Renal cortical epithelial cell (primary cell): ENCODE measurements at regions not wholly inside any gene's neighbourhood (a gene's known extent, or its start where the extent isn't known, plus 50 kb on each side); places are given as distances from the start of the nearest gene placed in this dataset.
"Not testable (repeated sequence)": the region's sequence is repeated elsewhere in the genome, so short reads cannot be mapped to it uniquely, and the experiment has no call there.

Experiments
- DNase-seq: peaks from one replicate; pipeline ENCODE4 v3.0.0-alpha.2; 2011; ENCODE audit warnings: low read depth

- no peak for DNase-seq
These were observed 53.1 kb upstream of the STK39 start for GRCh38 chr2:168300460-168300859.

DNA sequence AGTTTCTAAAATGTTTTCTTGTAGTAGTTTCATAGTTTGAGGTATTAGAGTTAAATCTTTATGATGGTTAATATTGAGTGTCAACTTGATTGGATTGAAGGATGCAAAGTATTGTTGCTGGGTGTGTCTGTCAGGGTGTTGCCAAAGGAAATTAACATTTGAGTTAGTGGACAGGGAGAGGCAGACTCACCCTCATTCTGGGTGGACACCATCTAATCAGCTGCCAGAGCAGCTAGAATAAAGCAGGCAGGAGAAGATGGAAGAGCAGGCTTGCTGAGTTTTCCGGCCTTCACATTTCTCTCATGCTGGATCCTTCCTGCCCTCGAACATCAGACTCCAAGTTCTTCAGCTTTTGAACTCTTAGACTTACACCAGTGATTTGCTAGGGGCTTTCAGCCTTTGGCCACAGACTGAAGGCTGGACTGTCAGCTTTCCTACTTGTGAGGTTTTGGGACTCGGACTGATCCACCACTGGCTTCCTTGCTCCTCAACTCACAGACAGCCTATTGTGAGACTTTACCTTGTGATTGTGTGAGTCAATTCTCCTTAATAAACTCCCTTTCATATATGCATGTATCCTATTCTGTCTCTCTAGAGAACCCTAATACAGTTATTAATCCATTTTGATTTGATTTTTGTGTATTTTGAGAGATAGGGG, 56.8 kb upstream of the STK39 start:
- no peak for DNase-seq

DNA sequence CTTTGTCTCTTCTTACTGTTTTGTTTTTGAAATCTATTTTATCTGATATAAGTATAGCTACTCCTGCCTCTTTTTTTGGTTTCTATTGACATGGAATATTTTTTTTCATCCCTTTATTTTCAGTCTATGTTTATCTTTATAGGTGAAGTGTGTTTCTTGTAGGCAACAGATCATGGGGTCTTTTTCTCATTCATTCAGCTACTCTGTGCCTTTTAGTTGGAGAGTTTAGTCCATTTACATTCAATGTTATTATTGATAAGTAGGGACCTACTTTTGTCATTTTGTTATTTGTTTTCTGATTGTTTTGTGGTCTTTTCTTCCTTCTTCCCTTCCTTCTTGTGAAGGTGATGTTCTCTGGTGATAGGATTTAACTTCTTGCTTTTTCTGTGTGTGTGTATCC, 60.0 kb upstream of the STK39 start:
- DNase-seq, result no peak

DNA sequence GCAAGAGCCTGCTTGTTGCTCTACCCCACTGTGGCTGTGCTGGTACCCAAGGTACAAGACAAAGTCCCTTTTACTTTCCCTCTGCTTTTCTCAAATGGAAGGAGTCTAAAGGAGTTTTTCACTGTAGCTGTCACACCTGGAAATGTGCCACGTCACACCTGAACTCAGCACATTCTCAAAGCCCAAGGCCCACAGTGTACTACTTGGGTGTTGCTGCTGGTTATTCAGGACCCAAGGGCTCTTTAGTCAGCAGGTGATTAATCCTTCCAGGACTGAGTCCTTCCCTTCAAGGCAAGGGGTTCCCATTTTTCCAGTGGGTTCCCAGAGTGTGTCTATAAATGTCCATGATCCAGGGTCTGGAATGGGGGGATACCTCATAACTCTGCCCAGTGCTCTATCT, 63.2 kb upstream of the STK39 start:
- no peak for DNase-seq

GRCh38 chr2:168311261-168311910, 64.0 kb upstream of the STK39 start:
- DNase-seq, result no peak

GRCh38 chr2:168312036-168312822, 64.8 kb upstream of the STK39 start:
- no peak for DNase-seq

DNA sequence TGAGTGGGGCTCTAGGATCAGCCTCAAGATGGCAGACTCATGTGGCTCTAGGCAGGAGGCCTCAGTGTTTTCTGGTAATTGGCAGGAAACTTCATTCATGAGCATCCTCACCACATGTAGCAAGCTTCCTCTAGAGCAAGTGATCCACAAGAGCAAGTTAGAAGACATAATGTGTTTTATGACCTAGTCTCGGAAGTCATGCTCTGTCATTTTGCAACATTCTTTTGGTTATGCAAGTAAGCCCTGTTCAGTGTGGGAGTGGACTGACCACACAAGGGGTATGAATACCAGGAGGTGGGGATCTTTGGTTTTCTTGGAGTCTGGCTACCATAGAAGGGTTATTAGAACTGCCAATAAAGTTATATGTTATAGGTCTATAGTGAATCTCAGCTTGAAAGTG, 66.8 kb upstream of the STK39 start:
- DNase-seq, result no peak

DNA sequence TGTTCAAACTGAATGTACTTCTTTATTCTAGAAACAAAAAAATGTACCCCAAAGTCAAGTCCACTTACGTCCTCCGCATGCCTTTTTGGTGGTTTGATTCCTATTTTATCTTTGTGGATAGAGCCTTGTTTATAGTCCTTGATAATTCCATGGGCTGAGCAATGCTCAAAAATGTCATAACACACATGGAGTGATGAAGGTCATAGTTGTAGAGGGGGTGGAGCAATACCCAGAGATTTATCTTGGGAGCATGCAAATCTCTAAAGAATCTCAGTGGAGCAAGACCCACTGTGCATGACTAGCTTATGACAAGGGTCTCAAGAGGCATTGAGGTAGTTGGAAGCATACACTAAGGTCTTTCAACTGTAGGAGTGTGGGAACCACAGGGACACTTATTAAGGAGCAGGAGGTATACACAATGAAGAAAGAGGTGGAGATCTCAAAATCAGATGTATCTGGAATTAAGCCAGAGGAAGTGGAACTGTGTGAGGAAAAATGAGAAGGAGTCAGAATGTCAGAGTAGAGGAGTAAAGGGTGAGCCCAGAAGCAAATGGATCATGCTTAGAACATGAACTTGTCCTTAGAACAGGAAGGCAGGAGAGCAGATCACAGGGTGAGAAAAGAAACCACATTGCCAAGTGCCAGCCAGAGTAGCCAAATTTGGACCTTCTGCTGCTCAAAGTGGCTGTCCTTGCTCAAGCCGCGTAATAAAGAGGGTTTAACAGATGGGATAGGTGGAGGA, 68.1 kb upstream of the STK39 start:
- no peak for DNase-seq

- no peak for DNase-seq
These were observed 68.7 kb upstream of the STK39 start for GRCh38 chr2:168316073-168316440.

GRCh38 chr2:168317282-168317681, 69.9 kb upstream of the STK39 start:
- DNase-seq, result no peak

GRCh38 chr2:168320267-168320666, 72.9 kb upstream of the STK39 start:
- peak; percentile 61 for DNase-seq

GRCh38 chr2:168322325-168323007, 75.1 kb upstream of the STK39 start:
- no peak for DNase-seq

GRCh38 chr2:168323529-168324021, 76.2 kb upstream of the STK39 start:
- peak; percentile 13 for DNase-seq

GRCh38 chr2:168326572-168326971, 79.2 kb upstream of the STK39 start:
- no peak for DNase-seq

GRCh38 chr2:168327328-168327727, 79.9 kb upstream of the STK39 start:
- no peak for DNase-seq

DNA sequence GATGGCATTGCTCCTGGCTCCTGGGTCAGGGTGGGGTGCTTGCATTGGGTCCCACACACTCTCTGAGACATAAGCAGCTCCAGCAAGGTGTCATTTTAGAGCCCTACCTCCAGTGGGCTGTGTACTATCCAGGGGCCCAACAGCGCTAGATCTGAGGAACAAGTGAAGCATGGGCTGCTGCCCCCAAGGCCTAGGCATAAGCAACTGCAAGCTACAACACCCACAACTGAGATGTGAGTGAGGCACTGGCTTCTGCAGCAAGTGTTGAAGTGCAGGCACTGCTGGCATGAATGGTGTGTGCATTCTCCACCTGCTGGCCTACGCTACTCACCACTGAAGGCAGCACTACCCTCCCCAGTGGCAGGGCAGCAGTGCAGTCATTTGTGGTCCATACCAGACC, 81.0 kb upstream of the STK39 start:
- DNase-seq, result no peak

DNA sequence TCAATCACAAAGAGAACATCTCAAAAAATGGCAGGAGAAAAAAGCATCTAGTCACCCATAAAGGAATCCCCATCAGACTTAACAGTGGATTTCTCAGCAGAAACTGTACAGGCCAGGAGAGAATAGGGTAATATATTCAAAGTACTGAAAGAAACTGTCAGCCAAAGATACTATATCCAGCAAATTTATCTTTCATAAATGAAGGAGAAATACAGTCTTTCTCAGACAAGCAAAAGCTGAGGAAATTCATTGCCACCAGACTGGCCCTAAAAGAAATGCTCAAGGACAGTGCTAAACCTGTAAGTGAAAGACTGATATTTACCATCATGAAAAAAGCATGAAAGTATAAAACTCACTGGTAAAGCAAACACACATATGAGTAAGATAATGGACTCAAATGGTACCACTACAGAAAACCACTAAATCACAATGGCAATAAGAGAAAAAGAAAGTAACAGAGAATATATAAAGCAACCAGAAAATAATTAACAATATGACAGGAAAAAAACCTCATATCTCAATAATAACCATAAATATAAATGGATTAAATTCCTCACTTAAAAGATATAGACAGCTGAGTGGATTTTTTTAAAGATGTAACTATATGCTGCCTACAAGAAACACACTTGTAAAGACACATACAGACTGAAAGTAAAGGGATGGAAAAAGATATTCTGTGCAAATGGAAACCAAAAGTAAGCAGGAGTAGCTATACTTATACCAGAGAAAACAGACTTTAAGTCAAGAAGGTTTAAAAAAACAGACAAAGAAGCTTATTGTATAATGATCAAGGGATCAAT, 83.4 kb upstream of the STK39 start:
- DNase-seq, result no peak

DNA sequence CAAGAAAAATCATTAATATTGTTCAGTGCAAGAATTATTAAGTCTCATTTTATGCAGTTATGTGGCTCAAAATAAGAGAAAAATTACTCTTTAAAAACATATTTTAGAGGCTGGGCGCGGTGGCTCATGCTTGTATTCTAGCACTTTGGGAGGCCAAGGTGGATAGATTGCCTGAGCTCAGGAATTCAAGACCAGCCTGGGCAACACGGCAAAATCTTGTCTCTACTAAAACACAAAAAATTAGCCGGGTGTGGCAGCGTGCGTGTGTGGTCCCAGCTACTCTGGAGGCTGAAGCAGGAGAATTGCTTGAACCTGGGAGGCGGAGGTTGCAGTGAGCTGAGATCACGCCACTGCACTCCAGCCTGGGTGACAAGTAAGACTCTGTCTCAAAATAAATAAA, 87.9 kb upstream of the STK39 start:
- DNase-seq, result not testable (repeated sequence)

GRCh38 chr2:168336786-168337388, 89.5 kb upstream of the STK39 start:
- peak; percentile 67 for DNase-seq

GRCh38 chr2:168338292-168338691, 90.9 kb upstream of the STK39 start:
- no peak for DNase-seq
